GM18951 (cell line): ENCODE measurements at regions not wholly inside any gene's neighbourhood (a gene's known extent, or its start where the extent isn't known, plus 50 kb on each side); places are given as distances from the start of the nearest gene placed in this dataset.
"Not testable (repeated sequence)": the region's sequence is repeated elsewhere in the genome, so short reads cannot be mapped to it uniquely, and the experiment has no call there.

Experiments used
- POLR2A ChIP-seq: IDR thresholded peaks from 4 replicates; pipeline ENCODE4 v1.6.1; 2011; ENCODE audit warnings: mild to moderate bottlenecking; ENCODE audit not compliant: insufficient read length, insufficient read depth; ENCODE audit errors: extremely low read depth
- in situ Hi-C: fragments of 300-500 bp; cut with MboI; formaldehyde crosslinking; loops from one replicate; pipeline ENCODE4 v1.12.0; 2022; ENCODE audit warnings: low sequenced_read_pairs, mixed read lengths, inconsistent platforms; ENCODE audit not compliant: unreplicated experiment

DNA sequence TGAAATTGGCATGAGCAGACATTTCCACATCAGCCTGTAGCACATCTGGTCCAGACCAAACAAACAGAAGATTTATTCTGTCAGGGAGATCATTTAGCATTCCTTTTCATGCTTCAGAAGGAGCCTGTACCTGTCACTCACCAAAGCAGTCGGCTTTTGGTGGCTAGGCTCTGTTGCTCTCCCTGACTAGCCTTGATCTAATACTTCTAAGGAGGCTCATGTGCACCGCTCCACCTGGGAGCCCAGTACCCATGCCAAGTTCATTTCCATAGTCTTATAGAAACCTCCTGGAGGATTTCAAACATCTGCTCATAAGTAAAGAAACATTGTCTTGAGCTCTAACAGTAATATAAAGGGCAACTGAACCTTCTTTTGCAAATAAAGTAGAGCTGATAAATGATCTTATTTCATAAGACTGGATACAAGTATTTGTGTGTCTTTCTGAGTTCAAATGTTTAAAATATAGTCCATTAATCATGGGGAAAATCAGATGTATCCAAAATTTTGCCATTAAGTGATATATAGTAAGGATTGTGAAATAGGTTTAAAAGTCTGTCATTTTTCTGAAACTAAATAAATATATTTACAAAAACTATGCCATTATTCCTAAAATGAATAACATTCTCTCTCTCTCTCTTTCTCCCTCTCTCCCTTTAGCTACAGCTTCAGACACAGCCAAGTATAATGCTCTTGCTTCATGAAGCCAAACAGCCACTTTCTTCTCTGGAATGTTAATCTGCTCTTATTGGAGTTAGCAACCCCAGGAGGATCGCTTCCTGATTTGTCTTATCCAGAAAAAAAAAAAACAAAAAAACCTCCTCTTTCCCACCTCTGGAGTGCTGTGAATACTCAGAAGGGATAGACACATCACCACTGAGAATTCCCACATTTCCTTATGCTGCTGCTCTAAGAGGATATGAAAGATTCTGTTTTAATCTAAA lies 192.7 kb upstream of the TFAP2D start:
- in situ Hi-C loops = no loop called here
- TF ChIP-seq POLR2A = no peak

DNA sequence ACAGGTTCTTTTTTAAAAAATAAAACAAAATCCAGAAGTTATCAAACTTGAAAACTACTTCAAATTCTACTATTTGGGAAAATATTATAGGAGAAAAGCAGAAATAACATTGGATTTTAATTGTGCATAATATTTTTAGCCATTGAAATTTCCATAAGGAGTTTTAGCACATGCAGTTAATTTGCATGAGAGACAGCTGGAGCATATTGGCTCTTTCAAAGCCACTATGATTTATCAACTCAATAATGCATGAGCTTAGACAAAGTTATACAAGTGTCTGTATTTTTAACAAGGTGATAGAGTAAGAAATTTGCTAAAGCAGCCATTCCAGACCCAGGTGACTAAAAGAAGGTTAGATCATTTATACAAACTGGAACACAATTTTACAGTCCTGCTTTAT lies 189.0 kb upstream of the TFAP2D start:
- no peak for TF ChIP-seq POLR2A

DNA sequence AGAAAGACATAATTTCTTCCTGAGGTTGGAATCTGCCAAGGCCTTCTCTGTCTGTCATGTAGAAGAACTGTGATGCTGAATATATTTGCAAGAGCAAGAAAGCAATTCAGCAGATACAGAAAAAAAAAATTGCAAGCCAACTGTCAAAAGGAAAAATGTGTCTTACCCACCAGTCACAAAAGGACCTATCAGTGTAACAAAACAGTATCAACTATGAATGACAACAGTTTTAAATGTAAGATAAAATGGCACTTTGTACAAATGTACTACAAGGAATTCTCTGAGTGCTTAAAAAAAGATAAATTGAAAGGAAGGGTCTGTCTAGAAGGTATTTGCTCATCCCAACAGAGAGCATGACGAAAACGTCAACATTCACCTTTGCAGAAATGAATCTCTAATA lies 185.3 kb upstream of the TFAP2D start:
- in situ Hi-C loops = no loop called here
- TF ChIP-seq POLR2A = no peak

More for the DNA sequence above, 189.0 kb upstream of the TFAP2D start:
- in situ Hi-C loops = no loop called here

DNA sequence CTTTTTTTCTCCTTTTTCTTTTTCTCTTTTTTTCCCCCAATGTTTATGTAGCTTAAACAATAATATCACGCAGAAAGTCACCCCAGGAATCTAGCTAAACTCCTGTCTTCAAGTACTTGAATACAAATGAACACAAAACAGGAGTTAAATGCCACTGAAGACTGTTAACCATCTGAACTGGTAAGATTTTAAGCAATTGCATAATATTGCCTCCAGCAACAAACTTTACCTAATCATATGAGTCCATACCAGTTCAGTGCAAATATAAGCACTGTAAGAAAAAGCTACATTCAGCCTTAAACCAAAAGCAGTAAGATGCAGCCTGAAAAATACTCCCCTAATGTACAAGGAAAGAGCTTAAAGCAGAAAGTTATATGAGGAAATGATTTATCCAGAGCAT lies 173.9 kb upstream of the TFAP2D start:
- TF ChIP-seq POLR2A = no peak
- in situ Hi-C loops = no loop called here

DNA sequence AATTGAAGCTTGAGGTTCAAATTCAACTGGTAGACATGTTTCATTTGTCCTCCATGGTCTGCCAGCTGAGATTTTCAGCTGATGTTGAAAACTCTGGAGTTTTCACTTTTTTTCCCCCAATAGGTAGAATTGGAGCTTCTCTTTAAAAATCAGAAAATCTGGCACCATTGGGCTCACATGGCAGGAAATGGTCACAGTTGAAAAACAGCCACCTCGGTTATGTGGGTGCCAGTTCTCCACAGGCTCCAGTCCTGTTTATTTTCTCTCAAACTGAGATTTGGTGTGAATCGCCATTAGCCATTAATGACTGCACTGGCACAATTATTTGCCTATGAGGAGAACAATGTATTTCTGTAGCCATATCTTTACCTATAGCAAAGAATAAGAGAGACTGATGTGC lies 171.4 kb upstream of the TFAP2D start:
- TF ChIP-seq POLR2A = no peak
- in situ Hi-C loops = no loop called here

DNA sequence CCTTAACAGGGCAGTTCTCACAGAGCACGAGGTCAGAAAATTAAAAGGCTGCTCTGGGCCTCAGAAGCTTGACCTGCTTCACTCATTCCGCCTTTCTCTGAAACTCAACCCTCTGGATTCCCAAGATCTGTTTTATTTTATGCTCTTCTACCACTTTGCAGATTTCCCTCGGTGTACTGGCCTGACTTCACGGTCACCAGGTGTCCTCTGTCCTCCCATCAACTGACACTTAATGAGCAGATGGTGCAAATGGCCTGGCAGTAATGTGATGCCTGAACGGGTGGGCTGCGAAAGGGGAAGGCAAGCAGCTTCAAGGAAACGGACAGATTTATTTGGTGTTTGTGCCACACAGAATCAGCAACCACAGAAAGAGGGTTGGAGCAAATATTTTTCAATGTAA lies 169.7 kb upstream of the TFAP2D start:
- no peak for TF ChIP-seq POLR2A

DNA sequence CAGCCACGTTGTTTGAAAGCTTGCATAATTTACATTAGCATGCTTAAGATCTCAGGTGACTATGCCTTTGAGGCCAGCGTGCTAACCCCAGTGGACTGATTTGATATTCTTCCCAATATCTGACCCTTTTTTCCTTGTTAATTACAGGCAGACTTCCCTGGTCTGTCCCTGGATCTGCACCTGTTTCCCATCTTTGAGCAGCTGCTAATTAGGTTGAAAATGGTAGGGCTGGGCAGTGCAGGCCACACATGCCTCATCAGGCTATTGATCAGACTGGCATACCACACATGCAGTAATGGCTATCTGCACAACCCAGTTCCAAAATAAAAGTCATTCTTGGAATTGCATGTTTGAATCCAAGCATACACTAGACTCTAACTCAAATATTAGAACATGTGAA lies 164.3 kb upstream of the TFAP2D start:
- TF ChIP-seq POLR2A = no peak
- in situ Hi-C loops = no loop called here

More for the DNA sequence above, 169.7 kb upstream of the TFAP2D start:
- in situ Hi-C loops = no loop called here

DNA sequence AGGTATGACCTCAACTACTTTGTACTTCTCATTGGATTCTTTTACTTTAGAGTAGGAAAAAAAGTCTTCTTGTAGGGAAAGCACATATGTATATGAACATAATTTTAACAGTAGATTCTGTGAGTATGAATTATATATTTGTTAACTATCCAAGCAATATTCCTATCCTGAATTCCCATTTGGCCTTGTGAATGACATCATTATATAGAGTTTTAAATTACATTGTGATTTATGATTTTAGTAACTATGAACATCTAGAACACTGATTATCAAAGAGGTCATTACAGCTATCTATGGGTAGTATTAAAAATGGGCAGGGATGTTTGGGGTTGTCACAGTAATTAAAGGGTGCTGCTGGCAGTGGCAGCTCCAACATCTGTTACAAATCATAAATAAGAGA lies 163.9 kb upstream of the TFAP2D start:
- in situ Hi-C loops = no loop called here
- TF ChIP-seq POLR2A = no peak

DNA sequence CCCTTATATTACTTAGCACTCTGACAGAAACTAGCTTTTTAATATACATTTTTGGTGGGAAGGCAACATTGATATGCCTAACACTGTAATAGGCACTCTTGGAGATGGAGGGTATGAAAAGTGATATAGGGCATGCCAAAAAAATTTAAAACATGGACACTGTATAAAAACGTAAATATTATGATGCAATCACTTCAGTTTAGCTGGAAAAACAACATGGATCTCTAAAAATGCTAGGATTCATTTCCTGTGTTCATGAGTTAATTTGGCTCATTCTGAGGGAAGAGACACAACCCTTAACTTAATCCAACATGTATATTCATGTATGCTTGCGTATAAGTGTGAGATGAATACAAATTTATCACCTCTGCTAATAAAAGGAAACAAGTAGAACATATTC lies 157.3 kb upstream of the TFAP2D start:
- in situ Hi-C loops = no loop called here
- no peak for TF ChIP-seq POLR2A

DNA sequence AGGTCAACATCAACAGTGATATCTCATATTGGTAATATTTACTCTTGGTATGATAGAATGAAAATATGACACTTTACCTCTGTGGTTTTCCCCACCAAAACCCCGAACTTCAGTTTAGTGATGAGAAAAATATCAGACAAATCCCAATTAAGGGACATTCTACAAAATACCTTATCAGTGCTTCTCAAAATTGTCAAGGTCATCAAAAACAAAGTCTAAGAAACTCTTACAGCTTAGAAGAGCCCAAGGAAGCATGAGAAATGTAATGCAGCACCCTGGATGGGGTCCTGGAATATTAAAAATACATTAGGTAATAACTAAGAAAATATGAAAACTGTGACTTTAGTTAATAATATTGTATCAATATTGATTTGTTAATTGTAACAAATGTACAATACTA lies 148.3 kb upstream of the TFAP2D start:
- no peak for TF ChIP-seq POLR2A
- in situ Hi-C loops = no loop called here

DNA sequence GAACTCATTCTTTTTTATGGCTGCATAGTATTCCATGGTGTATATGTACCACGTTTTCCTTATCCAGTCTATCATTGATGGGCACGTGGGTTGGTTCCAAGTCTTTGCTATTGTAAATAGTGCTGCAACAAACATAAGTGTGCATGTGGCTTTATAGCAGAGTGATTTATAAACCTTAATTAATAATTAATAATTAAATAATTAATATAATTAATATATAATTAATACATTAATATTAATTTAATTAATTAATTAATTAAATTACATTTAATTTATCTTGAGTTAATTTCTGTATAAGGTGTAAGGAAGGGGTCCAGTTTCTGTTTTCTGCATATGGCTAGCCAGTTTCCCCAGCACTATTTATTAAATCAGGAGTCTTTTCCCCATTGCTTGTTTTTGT lies 142.1 kb upstream of the TFAP2D start:
- in situ Hi-C loops = not testable (repeated sequence)

DNA sequence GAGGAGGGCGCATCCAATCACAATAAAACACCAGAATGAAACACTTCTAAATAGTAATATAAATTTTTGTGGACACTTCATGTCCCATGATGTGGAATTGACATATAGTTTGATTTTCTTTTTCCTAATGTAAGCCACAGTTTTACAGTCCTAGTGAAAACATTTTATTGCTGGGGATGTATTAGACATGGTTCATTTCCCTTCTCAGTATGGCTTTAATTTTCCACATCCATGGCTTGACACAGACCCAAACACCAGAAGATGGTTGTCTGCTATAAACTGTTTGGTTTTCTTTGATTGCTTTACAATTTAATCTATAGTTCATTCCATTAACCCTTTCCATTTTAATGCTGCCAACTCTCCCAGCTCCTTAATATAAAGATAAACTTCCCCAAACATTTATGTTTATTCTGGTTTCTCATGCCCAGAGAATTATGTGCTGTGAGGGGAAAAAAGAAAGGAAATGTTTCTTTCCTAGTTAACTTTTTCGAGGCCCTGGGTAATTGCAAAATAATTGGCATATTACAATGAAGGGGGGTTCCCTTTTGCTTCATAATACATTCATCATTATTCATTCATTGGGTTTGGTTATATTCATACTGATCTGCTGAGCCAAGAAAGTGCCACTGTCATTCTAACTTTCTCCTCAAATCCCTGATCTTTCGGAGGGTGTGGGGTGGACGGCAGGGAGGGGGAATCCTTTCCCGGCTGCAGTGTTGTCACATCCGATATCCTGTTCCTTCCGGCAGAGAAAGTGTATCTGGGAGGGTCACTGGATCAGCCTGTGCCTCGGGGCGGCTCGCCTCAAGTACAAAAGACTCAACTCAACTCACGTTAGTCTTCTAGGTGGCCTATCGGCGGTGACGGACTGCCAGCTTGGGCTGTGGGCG lies 127.6 kb upstream of the TFAP2D start:
- no peak for TF ChIP-seq POLR2A
- in situ Hi-C loops = no loop called here

DNA sequence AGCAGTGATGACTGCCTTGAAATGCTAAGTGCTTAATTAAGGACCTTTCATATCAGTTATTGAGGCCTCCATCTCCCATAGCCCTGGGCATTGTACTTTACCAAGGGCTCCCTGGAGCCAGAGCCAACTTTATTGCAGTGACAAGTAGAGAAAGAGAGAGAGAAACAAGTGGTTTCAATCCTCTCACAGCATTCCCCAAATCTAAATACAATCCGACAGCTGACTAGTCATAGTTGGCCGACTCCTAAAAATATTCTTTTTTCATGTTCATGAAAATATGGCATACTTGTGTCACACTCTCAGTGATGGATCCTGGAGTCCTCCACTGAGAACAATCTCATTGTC lies 127.0 kb upstream of the TFAP2D start:
- in situ Hi-C loops = no loop called here
- TF ChIP-seq POLR2A = no peak
